Glomerular visceral epithelial cell (primary cell): ENCODE measurements at regions not wholly inside any gene's neighbourhood (a gene's known extent, or its start where the extent isn't known, plus 50 kb on each side); places are given as distances from the start of the nearest gene placed in this dataset.
"Not testable (repeated sequence)": the region's sequence is repeated elsewhere in the genome, so short reads cannot be mapped to it uniquely, and the experiment has no call there.

Experiments used
- DNase-seq: peaks from one replicate; pipeline ENCODE4 v3.0.0-alpha.2; 2016; ENCODE audit errors: extremely low spot score

GRCh38 chr14:105931808-105932483 lies 405.6 kb downstream of the TMEM121 start:
- no peak for DNase-seq

- no peak for DNase-seq
These were observed 406.9 kb downstream of the TMEM121 start for GRCh38 chr14:105933238-105933637.

- no peak for DNase-seq
These were observed 409.0 kb downstream of the TMEM121 start for GRCh38 chr14:105935384-105935783.

GRCh38 chr14:105937253-105938054 lies 411.1 kb downstream of the TMEM121 start:
- no peak for DNase-seq

GRCh38 chr14:105938055-105938863 lies 411.9 kb downstream of the TMEM121 start:
- no peak for DNase-seq

- no peak for DNase-seq
These were observed 412.6 kb downstream of the TMEM121 start for GRCh38 chr14:105938959-105939358.

- no peak for DNase-seq
These were observed 413.6 kb downstream of the TMEM121 start for GRCh38 chr14:105939810-105940508.

GRCh38 chr14:105940534-105941225 lies 414.3 kb downstream of the TMEM121 start:
- no peak for DNase-seq

GRCh38 chr14:105941226-105942166 lies 415.1 kb downstream of the TMEM121 start:
- no peak for DNase-seq

- DNase-seq, result not testable (repeated sequence)
These were observed 416.3 kb downstream of the TMEM121 start for GRCh38 chr14:105942725-105943124.

- no peak for DNase-seq
These were observed 417.7 kb downstream of the TMEM121 start for GRCh38 chr14:105943973-105944602.

GRCh38 chr14:105944632-105945610 lies 418.5 kb downstream of the TMEM121 start:
- peak; percentile 48 for DNase-seq

GRCh38 chr14:105945896-105946295 lies 419.5 kb downstream of the TMEM121 start:
- no peak for DNase-seq

GRCh38 chr14:105947599-105947998 lies 421.2 kb downstream of the TMEM121 start:
- DNase-seq, result no peak

- not testable (repeated sequence) for DNase-seq
These were observed 422.6 kb downstream of the TMEM121 start for GRCh38 chr14:105948955-105949354.

GRCh38 chr14:105950364-105950892 lies 424.0 kb downstream of the TMEM121 start:
- DNase-seq, result not testable (repeated sequence)

- no peak for DNase-seq
These were observed 425.0 kb downstream of the TMEM121 start for GRCh38 chr14:105951399-105951798.

GRCh38 chr14:105952222-105952621 lies 425.8 kb downstream of the TMEM121 start:
- DNase-seq, result no peak
